ENCODE measurements at regions not wholly inside any gene's neighbourhood (a gene's known extent, or its start where the extent isn't known, plus 50 kb on each side); places are given as distances from the start of the nearest gene placed in this dataset.
A peak's percentile ranks its signal among the peaks of the same experiment; 100 is the strongest.

DNA sequence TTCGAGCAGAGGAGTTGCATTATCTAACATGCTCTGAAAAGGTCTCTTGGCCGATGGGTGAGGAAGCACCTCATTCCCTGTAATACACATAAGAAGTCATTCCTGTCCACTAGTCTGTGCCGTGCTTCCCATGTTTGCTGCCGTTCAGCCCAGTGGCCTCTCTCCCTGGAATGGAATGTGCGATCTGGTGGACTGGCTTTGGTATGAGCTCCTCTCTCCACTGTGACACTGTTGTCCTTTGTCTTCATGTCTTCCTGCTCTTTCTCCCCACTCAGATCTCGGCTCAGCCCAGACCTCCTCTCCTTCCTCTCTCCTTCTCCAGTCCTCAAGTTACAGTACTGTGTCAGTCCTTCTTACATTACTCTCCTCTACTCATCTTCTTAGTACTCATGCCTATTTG, 192.8 kb upstream of the KLF6 start:
- Histone ChIP-seq H2AFZ (ENCODE audit: low read length) (no peak overlapping the region), H3K79me2 (ENCODE audit: low read length) (no peaks in the 10 kb centered on the region), H3K4me2 (ENCODE audit: low read length) (no peak overlapping the region), H3K27me3 (ENCODE audit: low read length) (no peaks in the 10 kb centered on the region), H3K9me3 (ENCODE audit: low read length) (no peaks in the 10 kb centered on the region), H3K27ac (ENCODE audit: low read length) (peak overlapping the region; percentile 41), H3K36me3 (ENCODE audit: low read depth, low read length) (no peaks in the 10 kb centered on the region), H3K9ac (ENCODE audit: low read length) (no peak overlapping the region), H3F3A (ENCODE audit: low read length, unreplicated experiment) (no peaks in the 10 kb centered on the region), H3K4me3 (ENCODE audit: low read length) (no peak overlapping the region), H3K4me1 (ENCODE audit: insufficient read depth, low read length) (no peaks in the 10 kb centered on the region; the same call in 1 of the 2 replicates), H4K20me1 (ENCODE audit: low read length) (no peaks in the 10 kb centered on the region), H3K9me2 (replicated peaks; ENCODE audit: low read length) (no peaks in the 10 kb centered on the region)
- ATAC-seq, result no peak
- TF ChIP-seq, protein P1, sequence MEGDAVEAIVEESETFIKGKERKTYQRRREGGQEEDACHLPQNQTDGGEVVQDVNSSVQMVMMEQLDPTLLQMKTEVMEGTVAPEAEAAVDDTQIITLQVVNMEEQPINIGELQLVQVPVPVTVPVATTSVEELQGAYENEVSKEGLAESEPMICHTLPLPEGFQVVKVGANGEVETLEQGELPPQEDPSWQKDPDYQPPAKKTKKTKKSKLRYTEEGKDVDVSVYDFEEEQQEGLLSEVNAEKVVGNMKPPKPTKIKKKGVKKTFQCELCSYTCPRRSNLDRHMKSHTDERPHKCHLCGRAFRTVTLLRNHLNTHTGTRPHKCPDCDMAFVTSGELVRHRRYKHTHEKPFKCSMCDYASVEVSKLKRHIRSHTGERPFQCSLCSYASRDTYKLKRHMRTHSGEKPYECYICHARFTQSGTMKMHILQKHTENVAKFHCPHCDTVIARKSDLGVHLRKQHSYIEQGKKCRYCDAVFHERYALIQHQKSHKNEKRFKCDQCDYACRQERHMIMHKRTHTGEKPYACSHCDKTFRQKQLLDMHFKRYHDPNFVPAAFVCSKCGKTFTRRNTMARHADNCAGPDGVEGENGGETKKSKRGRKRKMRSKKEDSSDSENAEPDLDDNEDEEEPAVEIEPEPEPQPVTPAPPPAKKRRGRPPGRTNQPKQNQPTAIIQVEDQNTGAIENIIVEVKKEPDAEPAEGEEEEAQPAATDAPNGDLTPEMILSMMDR (conservative IDR thresholded peaks at IDR 0.05; ENCODE audit: low read depth, low read length), result no peak
- TF ChIP-seq EZH2phosphoT487 (IDR thresholded peaks at IDR 0.05; ENCODE audit: borderline replicate concordance, low read length) (no peak), EZH2 (IDR thresholded peaks at IDR 0.05; ENCODE audit: low read length, unreplicated experiment) (no peak)
- BruUV-seq (replicated peaks), result no TSS peak
- DNase-seq, result no peak
- intact Hi-C loops (cut with micrococcal nuclease), result no loop called here
- CTCF ChIA-PET, result no interaction called here
- POLR2A ChIA-PET (ENCODE audit: unreplicated experiment), result no interaction called here

DNA sequence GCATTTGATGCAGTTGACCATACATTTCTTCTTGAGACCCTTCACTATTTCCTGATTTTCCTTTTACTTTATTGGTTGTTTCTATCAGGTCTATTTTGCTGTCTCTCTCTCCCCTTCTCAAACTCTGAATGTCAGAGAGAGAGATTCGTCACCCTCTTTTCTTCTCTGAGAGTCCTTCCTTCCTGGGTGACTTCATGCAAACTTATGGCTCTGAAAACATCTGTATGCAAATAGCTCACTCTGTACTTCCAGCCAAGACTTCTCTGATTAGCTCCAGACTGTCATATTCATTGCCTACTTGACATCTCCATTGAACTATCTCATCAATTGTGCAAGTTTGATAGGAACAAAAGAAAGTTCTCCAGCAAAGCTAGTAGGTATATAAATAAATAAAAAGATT, 191.7 kb upstream of the KLF6 start:
- BruUV-seq (replicated peaks), result no TSS peak
- no peak for ATAC-seq
- intact Hi-C loops (cut with micrococcal nuclease), result no loop called here

DNA sequence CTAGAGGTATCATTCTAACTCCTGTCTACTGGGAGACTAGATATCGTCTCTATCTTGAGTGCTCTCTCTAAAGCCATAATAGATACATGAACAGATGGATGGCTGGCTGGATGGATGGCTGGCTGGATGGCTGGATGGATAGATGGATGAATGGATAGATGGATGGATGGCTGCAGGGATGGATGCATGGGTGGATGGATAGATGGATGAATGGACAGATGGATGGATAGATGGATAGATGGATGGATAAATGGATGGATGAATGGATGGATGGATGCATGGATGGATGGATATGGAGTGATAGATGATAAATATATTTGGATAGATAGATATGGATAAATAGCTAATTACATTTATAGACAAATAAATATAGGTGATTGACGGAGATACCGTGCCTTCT, 191.2 kb upstream of the KLF6 start:
- H2AFZ ChIP-seq (ENCODE audit: low read length), result no peak overlapping the region
- H3K4me2 ChIP-seq (ENCODE audit: low read length), result no peak overlapping the region
- H3K4me3 ChIP-seq (ENCODE audit: low read length), result no peak overlapping the region
- H3K9me2 ChIP-seq (replicated peaks; ENCODE audit: low read length), result no peaks in the 10 kb centered on the region
- H3F3A ChIP-seq (ENCODE audit: low read length, unreplicated experiment), result no peaks in the 10 kb centered on the region
- no peaks in the 10 kb centered on the region; the same call in 1 of the 2 replicates for H3K4me1 ChIP-seq (ENCODE audit: insufficient read depth, low read length)
- no peaks in the 10 kb centered on the region for H3K27me3 ChIP-seq (ENCODE audit: low read length)
- no peaks in the 10 kb centered on the region for H3K9me3 ChIP-seq (ENCODE audit: low read length)
- H4K20me1 ChIP-seq (ENCODE audit: low read length), result no peaks in the 10 kb centered on the region
- no peak for ATAC-seq
- POLR2A ChIA-PET (ENCODE audit: unreplicated experiment), result no interaction called here
- H3K36me3 ChIP-seq (ENCODE audit: low read depth, low read length), result no peaks in the 10 kb centered on the region
- no peaks in the 10 kb centered on the region for H3K79me2 ChIP-seq (ENCODE audit: low read length)
- intact Hi-C loops (cut with micrococcal nuclease), result no loop called here
- no TSS peak for BruUV-seq (replicated peaks)
- CTCF ChIA-PET, result no interaction called here
- no peak overlapping the region for H3K27ac ChIP-seq (ENCODE audit: low read length)
- H3K9ac ChIP-seq (ENCODE audit: low read length), result no peak overlapping the region
- TF ChIP-seq, protein P1 (conservative IDR thresholded peaks at IDR 0.05; ENCODE audit: low read depth, low read length), result no peak
- TF ChIP-seq EZH2phosphoT487 (IDR thresholded peaks at IDR 0.05; ENCODE audit: borderline replicate concordance, low read length) (no peak), EZH2 (IDR thresholded peaks at IDR 0.05; ENCODE audit: low read length, unreplicated experiment) (no peak)
- DNase-seq, result no peak

More for the DNA sequence above, 191.7 kb upstream of the KLF6 start:
- Histone ChIP-seq H3F3A (ENCODE audit: low read length, unreplicated experiment) (no peaks in the 10 kb centered on the region), H3K36me3 (ENCODE audit: low read depth, low read length) (no peaks in the 10 kb centered on the region), H3K4me3 (ENCODE audit: low read length) (no peak overlapping the region), H4K20me1 (ENCODE audit: low read length) (no peaks in the 10 kb centered on the region), H3K27ac (ENCODE audit: low read length) (no peak overlapping the region), H3K79me2 (ENCODE audit: low read length) (no peaks in the 10 kb centered on the region), H3K9me3 (ENCODE audit: low read length) (no peaks in the 10 kb centered on the region), H3K4me2 (ENCODE audit: low read length) (no peak overlapping the region), H3K9me2 (replicated peaks; ENCODE audit: low read length) (no peaks in the 10 kb centered on the region), H2AFZ (ENCODE audit: low read length) (no peak overlapping the region), H3K4me1 (ENCODE audit: insufficient read depth, low read length) (no peaks in the 10 kb centered on the region; the same call in 1 of the 2 replicates), H3K27me3 (ENCODE audit: low read length) (no peaks in the 10 kb centered on the region), H3K9ac (ENCODE audit: low read length) (no peak overlapping the region)
- no peak for DNase-seq
- ChIA-PET POLR2A (ENCODE audit: unreplicated experiment) (no interaction called here), CTCF (no interaction called here)
- TF ChIP-seq, protein P1 (conservative IDR thresholded peaks at IDR 0.05; ENCODE audit: low read depth, low read length), result no peak
- TF ChIP-seq EZH2phosphoT487 (IDR thresholded peaks at IDR 0.05; ENCODE audit: borderline replicate concordance, low read length) (no peak), EZH2 (IDR thresholded peaks at IDR 0.05; ENCODE audit: low read length, unreplicated experiment) (no peak)

Data from PC-3 (cell line).